Stomach (tissue), 4 donors: ENCODE measurements at regions not wholly inside any gene's neighbourhood (a gene's known extent, or its start where the extent isn't known, plus 50 kb on each side); places are given as distances from the start of the nearest gene placed in this dataset.

Source experiments
- CTCF ChIP-seq, 7 experiments: fragments of 450-650 bp in 4 of 7; fragments of 200-600 bp in 3 of 7; sonication (generic) in 3 of 7; IDR thresholded peaks; one replicate each; pipeline ENCODE4 v1.5.1; 2016 to 2019; ENCODE audit warnings: antibody characterized with exemption in 7 of 7, control low read depth in 2 of 7, mild to moderate bottlenecking in 1 of 7
- POLR2A ChIP-seq, 4 donors: fragments of 450-650 bp; IDR thresholded peaks; one replicate each; pipeline ENCODE4 v1.6.1; 2016; ENCODE audit warnings: antibody characterized with exemption in 4 of 4, control low read depth in 2 of 4, mild to moderate bottlenecking in 1 of 4, moderate library complexity in 1 of 4
- POLR2AphosphoS5 ChIP-seq, 3 donors: sonication (generic); formaldehyde crosslinking; IDR thresholded peaks; one replicate each; pipeline ENCODE4 v1.6.1; 2016; ENCODE audit warnings: antibody characterized with exemption in 3 of 3

GRCh38 chr12:105897311-105897725 is 241.4 kb downstream of the NUAK1 start:
- TF ChIP-seq CTCF (IDR thresholded peaks at IDR 0.05): no peak
- TF ChIP-seq POLR2A (IDR thresholded peaks at IDR 0.05): no peak
- TF ChIP-seq POLR2AphosphoS5 (IDR thresholded peaks at IDR 0.05): no peak
